Lower lobe of right lung (tissue), 2 donors: ENCODE measurements at regions not wholly inside any gene's neighbourhood (a gene's known extent, or its start where the extent isn't known, plus 50 kb on each side); places are given as distances from the start of the nearest gene placed in this dataset.

Experiments used
- ATAC-seq, 2 donors: fragments of 200-7000 bp; cut with Tn5 transposase; one replicate each; pipeline ENCODE4 v1.9.1; 2020 to 2022; ENCODE audit warnings: mild to moderate bottlenecking in 2 of 2, moderate library complexity in 2 of 2
- DNase-seq: peaks from one replicate; pipeline ENCODE4 v3.0.0-alpha.2; 2020
- H3K27ac ChIP-seq: fragments of 200-600 bp; one replicate; pipeline ENCODE4 v1.8.0; 2022
- H3K27me3 ChIP-seq: fragments of 200-600 bp; one replicate; pipeline ENCODE4 v1.8.0; 2022; ENCODE audit warnings: low read depth
- H3K36me3 ChIP-seq: fragments of 200-600 bp; one replicate; pipeline ENCODE4 v1.8.0; 2022; ENCODE audit warnings: mild to moderate bottlenecking
- H3K4me1 ChIP-seq: fragments of 200-600 bp; one replicate; pipeline ENCODE4 v1.8.0; 2022
- H3K4me3 ChIP-seq: fragments of 200-600 bp; one replicate; pipeline ENCODE4 v1.8.0; 2022; ENCODE audit warnings: mild to moderate bottlenecking
- H3K9me3 ChIP-seq: fragments of 200-600 bp; one replicate; pipeline ENCODE4 v1.8.0; 2022
- CTCF ChIP-seq: fragments of 200-600 bp; IDR thresholded peaks from one replicate; pipeline ENCODE4 v1.8.0; 2022; ENCODE audit warnings: antibody characterized with exemption, mild to moderate bottlenecking
- intact Hi-C: fragments of 100-400 bp; cut with DNase I; formaldehyde crosslinking; loops from one replicate; pipeline ENCODE4 v1.11.0; 2022
- donor health status: DM: no; HTN: yes; CAD: no; lungs with severe emphysema.

DNA sequence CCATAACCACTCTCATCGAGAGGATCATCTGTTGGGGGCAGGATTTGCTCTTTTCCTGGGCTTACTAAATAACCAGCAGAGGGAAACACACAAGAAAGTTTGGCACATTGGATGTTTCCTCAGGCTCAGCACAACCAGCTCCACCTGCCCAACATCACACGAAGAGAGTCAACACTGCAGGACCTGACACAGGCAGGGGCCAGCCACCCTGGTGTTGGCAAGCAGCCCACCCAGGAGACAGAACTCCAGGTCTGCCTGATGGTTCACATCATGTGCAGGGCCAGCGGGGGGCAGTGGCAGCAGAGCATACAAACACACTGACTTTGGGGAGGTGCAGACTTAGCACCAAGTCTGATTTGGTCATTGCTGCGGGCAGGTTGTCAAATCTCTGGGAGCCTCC is 182.3 kb upstream of the GALNT2 start:
- no peaks in the 10 kb centered on the region for H3K36me3 ChIP-seq
- H3K4me3 ChIP-seq, result no peak overlapping the region
- H3K27me3 ChIP-seq, result peaks cover 4% of the 10 kb centered on the region
- no peak for TF ChIP-seq CTCF
- H3K9me3 ChIP-seq, result no peaks in the 10 kb centered on the region
- H3K27ac ChIP-seq, result no peak overlapping the region
- H3K4me1 ChIP-seq, result no peaks in the 10 kb centered on the region
- intact Hi-C loops, result no loop called here
- DNase-seq (no peak), ATAC-seq (no peak)

- no peak for TF ChIP-seq CTCF
- no peak overlapping the region for H3K27ac ChIP-seq
- H3K27me3 ChIP-seq, result peaks cover 4% of the 10 kb centered on the region
- no peaks in the 10 kb centered on the region for H3K36me3 ChIP-seq
- DNase-seq (no peak), ATAC-seq (no peak)
- H3K4me3 ChIP-seq, result no peak overlapping the region
- H3K4me1 ChIP-seq, result no peaks in the 10 kb centered on the region
- intact Hi-C loops, result no loop called here
- H3K9me3 ChIP-seq, result no peaks in the 10 kb centered on the region
These were observed 181.2 kb upstream of the GALNT2 start for GRCh38 chr1:229885568-229886495.

GRCh38 chr1:229886636-229887035 is 180.4 kb upstream of the GALNT2 start:
- Histone ChIP-seq H3K4me3 (no peak overlapping the region), H3K9me3 (no peaks in the 10 kb centered on the region), H3K27me3 (peaks cover 4% of the 10 kb centered on the region), H3K4me1 (no peaks in the 10 kb centered on the region), H3K36me3 (no peaks in the 10 kb centered on the region), H3K27ac (no peak overlapping the region)
- DNase-seq (no peak), ATAC-seq (no peak)
- no peak for TF ChIP-seq CTCF
- intact Hi-C loops, result no loop called here

GRCh38 chr1:229887043-229887822 is 179.8 kb upstream of the GALNT2 start:
- DNase-seq (no peak), ATAC-seq (no peak)
- Histone ChIP-seq H3K4me3 (no peak overlapping the region), H3K36me3 (no peaks in the 10 kb centered on the region), H3K27ac (no peak overlapping the region), H3K9me3 (no peaks in the 10 kb centered on the region), H3K27me3 (peaks cover 4% of the 10 kb centered on the region), H3K4me1 (no peaks in the 10 kb centered on the region)
- TF ChIP-seq CTCF, result no peak
- intact Hi-C loops, result no loop called here

- Histone ChIP-seq H3K9me3 (no peaks in the 10 kb centered on the region), H3K4me3 (no peak overlapping the region), H3K4me1 (no peaks in the 10 kb centered on the region), H3K27ac (no peak overlapping the region), H3K36me3 (no peaks in the 10 kb centered on the region), H3K27me3 (peaks cover 4% of the 10 kb centered on the region)
- ATAC-seq (no peak), DNase-seq (no peak)
- no peak for TF ChIP-seq CTCF
- intact Hi-C loops, result no loop called here
These were observed 178.9 kb upstream of the GALNT2 start for GRCh38 chr1:229888157-229888556.
